HFF-Myc (cell line): ENCODE measurements at regions not wholly inside any gene's neighbourhood (a gene's known extent, or its start where the extent isn't known, plus 50 kb on each side); places are given as distances from the start of the nearest gene placed in this dataset.

ENCODE experiments used
- DNase-seq: peaks from one replicate; pipeline ENCODE4 v3.0.0-alpha.2; 2011; ENCODE audit warnings: low read depth; ENCODE audit errors: extremely low read depth
- H3K4me3 ChIP-seq: replicated peaks from 2 replicates; pipeline ENCODE4 v1.5.1; 2011; ENCODE audit warnings: low read depth, mild to moderate bottlenecking, control low read depth, low read length
- TF ChIP-seq, protein P1 (sequence below): IDR thresholded peaks from 2 replicates; pipeline ENCODE4 v1.5.1; 2012; ENCODE audit warnings: mild to moderate bottlenecking, low read depth, low read length, control low read depth; ENCODE audit errors: missing control alignments

DNA sequence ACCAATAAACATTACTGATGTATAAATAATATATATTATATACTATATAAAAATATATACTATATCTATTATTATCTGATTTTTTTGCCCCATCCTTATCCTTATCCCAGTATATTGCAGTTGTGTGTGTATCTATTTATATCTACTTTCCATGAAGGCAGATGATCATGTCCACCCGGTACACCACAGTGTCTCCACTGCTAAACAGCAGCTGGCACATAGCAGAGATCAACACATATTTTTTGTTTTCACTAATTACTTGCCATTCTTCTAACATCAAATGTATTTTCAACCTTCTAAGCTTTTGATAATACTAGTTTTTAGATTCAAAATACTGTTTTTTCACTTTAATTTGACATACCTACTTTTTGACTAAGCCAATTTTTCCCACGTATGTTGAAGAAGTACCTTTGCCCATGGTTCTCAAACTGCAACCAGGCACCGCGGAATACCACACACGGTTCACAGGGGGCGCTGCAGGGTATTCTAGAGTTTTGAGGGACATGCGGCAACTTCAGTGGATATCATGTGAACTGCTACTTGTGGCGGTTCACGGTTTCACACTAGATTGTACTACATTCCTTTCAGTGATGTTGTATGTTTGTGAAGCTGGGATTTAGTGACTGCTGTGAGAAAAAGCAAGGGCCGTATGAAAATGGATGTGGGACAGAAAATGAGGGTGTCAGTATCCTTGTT, 182.5 kb upstream of the NPY2R start:
- DNase-seq = no peak
- TF ChIP-seq, protein P1, sequence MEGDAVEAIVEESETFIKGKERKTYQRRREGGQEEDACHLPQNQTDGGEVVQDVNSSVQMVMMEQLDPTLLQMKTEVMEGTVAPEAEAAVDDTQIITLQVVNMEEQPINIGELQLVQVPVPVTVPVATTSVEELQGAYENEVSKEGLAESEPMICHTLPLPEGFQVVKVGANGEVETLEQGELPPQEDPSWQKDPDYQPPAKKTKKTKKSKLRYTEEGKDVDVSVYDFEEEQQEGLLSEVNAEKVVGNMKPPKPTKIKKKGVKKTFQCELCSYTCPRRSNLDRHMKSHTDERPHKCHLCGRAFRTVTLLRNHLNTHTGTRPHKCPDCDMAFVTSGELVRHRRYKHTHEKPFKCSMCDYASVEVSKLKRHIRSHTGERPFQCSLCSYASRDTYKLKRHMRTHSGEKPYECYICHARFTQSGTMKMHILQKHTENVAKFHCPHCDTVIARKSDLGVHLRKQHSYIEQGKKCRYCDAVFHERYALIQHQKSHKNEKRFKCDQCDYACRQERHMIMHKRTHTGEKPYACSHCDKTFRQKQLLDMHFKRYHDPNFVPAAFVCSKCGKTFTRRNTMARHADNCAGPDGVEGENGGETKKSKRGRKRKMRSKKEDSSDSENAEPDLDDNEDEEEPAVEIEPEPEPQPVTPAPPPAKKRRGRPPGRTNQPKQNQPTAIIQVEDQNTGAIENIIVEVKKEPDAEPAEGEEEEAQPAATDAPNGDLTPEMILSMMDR = peak; percentile 45
- no peak overlapping the region for H3K4me3 ChIP-seq

DNA sequence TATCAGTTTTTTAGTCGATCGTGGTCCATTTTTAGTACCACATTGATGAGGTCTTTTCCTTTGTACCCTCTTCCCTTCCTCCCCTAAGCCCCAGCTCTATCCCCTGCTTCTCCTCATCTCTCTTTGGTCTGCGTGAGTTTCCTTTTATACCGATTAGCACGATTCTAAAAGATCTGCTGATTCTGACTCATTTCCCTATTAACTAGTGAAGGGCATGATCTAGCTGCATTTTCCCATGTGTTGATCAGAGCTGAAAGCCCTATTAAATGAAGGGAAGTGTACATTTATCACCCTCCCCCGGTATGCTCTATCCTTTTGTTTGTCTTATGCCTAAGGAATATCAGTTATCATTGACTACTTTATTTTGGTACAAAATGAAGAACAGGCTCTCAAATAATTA, 181.7 kb upstream of the NPY2R start:
- H3K4me3 ChIP-seq = no peak overlapping the region
- no peak for DNase-seq
- TF ChIP-seq, protein P1 = no peak

DNA sequence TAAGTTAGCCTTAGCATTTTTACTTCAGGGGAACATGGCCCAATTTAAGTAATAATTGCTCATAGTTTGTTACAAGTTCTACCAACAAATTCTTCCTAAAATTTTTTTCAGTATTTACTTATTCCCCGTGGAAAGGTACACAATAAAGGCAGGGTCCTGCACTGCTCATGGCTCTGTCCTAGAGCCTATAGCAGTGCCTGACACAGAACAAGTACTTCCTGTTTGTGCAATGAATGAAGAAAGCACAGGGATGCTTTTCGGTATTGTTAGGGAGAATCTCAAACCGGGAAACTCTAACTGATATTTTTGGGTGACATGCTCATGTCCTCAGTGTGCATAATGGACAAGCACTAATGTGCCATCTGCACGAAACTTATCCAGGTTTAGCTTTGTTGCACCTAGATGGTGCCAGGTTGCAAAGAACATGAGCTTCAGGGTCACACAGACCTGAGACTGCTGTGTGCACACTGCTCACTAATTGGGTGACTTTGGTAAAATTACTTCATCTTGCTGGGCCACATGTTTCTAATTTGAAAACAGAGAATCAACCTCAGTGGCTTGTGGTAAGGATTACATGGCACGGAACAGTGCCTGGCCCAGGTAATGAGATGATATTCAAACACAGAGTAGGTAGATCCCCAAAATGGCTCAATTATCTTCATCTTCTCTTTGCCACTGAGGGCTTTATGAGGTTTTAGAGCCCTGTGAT, 175.8 kb upstream of the NPY2R start:
- no peak for DNase-seq

DNA sequence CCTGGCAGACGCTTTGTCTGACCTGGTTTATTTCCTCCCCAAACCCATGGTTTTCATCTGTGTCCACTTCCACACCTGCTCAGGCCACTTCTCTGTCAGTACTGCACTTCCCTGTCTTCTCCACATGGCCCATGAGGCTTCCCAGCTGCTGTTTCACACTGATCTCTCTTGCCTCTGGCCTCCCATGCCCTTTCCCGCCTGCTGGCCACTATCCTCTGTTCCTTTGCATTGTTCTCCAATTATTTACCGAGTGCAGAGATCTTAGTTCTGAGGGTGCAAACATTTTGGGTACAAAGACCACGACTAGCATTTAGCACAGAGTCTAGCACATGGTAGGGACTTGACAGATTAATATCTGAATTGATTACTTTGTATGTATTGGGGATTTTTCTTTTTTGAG, 174.8 kb upstream of the NPY2R start:
- H3K4me3 ChIP-seq = no peak overlapping the region
- DNase-seq = no peak
- TF ChIP-seq, protein P1 = no peak

More for the DNA sequence above, 175.8 kb upstream of the NPY2R start:
- TF ChIP-seq, protein P1 = no peak
- no peak overlapping the region for H3K4me3 ChIP-seq

DNA sequence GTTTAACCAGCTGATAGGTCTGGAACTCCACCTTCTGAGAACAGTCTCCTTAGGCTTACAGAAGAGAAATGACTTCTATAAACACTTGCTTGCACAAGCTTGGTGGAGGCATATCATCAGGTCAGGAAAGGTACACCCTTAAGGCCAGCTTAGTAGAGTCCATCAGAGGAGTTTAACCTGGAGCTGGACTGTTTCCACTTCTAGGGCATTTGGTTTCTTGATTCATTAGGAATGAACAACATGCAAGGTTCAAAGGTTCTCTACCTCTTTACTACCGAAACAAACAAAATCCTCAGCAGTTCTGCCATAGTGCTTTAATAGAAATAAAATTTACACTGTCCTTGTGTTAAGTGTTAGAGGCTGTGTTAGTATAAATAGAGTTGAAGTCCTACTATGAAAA, 171.4 kb upstream of the NPY2R start:
- no peak for DNase-seq
- TF ChIP-seq, protein P1 = no peak
- H3K4me3 ChIP-seq = no peak overlapping the region

DNA sequence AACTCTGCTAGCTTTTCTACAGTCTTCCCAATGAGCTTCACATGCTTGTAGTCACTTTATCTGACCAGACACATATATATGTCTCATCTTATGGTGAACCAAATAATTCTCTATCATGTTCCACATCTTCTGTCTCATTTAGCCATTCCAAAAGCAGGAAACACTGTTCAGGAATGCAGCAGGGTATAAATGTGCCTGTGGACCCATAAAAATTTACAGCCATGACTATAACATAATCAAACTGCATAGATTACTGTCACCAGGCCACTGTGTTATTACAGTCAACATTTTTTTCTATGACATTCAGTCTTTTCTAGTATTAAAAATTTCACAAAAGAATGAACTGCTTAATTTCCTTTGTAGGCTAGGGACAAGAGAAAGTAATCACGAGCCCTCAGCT, 170.0 kb upstream of the NPY2R start:
- TF ChIP-seq, protein P1 = no peak
- DNase-seq = no peak
- no peak overlapping the region for H3K4me3 ChIP-seq

DNA sequence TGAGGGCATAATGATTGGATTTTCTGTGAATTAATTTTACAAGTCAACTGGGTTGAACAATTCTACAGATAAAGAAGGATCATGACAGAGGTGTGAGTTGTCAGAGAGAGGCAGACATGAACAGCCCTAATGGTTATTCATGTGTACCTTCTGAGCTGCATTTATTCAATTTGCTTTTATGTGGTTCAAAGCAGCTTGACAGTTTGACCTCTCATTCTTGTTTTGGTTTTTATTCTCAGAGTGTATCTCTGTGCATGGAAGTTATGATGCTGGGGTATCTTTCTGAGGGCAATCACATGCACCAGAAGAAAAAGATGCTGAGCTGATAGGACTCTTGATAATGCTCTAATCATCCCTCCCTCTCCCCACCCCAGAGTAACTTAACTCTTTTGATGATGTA, 169.3 kb upstream of the NPY2R start:
- no peak for DNase-seq
- TF ChIP-seq, protein P1 = no peak
- no peak overlapping the region for H3K4me3 ChIP-seq
